ENCODE measurements at regions not wholly inside any gene's neighbourhood (a gene's known extent, or its start where the extent isn't known, plus 50 kb on each side); places are given as distances from the start of the nearest gene placed in this dataset.

DNA sequence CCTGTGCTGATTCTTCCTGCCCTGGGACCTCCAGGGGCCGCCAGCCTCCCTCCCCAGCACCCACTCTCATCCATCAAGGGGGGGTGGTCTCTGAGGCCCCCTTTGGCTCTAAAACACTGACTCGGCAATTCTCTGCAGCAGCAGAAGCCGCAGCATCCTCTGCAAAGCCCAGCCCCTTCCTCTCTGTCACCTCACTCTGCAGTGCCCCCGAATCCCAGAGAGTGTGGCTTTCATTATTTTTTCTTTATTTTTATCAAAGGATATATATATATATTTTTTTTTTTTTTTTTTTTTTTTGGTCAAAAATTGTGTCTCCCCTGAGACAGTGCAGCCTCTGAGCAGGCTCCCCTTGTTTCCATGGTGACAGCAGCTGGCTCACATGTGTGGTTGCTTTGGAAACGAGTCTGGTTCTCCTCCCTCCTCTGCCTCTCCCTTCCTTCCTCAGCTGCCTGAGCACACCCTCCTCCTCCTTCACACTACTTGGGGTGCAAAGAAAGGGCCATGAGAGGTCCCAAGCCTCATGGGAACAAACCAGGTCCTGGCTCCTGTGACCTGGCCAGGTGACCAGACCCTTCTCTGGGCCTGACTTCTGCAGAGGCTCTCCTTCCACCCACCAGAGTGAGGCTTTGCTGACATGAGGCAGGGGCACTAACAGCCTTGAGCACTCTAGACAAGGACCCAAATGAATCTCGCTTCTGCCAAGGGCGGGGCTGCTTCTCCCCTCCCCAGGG, 100.5 kb downstream of the LRRC74A start:
- DNase-seq (ENCODE audit: low read depth): no peak

DNA sequence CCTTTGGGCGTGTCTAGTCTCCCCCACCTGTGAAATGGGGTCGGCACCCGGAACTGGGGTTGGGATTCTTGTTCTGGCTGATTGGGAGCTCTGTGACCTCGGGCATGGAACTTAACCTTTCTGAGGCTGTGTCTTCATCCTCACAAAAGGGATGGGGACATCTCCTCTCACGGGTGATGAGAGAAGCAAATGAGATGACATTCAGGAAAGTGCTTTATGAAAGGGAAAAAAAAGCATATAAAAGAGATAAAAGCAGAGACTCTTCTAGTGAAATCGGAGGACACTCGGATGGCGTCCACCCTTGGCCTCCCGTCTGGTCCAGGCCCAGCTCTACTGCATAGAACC, 98.9 kb downstream of the LRRC74A start:
- DNase-seq (ENCODE audit: low read depth): no peak

DNA sequence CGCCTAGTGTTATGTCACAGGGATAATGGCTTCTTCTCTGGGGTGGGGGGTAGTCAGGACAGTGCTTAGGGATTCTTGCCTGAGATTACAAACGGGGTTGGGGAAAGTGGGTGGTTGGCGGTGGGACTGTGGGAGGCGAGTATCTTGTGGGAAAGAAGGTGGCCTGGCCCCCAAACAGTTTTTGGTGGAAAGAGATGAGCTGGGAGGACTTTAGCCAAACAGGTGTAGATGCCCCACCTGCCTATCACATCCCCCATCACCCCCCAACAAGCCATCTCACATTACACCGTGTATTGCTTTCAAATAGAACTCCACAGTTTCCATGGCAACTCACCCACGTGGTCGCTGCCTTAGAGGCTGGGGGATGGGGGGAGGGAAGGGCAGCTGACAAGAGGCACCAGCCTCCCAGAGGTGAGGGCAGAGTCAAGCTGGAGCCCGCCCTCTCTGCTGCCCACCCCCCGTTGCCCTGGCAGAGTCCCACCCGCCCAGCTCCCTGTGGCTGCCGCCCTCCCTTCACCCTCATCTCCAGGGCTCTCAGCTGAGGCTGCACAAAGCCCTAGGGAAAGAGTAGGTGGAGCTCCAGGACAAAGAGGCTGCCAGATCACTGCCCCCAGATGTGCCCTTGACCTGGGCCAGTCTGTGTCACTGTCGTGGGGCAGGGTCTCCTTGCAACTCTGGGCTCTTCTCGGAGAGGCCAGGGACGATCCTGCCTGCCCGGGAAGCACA, 98.3 kb downstream of the LRRC74A start:
- DNase-seq (ENCODE audit: low read depth): no peak

GRCh38 chr14:76923431-76924370, 97.5 kb downstream of the LRRC74A start:
- DNase-seq (ENCODE audit: low read depth): no peak

DNA sequence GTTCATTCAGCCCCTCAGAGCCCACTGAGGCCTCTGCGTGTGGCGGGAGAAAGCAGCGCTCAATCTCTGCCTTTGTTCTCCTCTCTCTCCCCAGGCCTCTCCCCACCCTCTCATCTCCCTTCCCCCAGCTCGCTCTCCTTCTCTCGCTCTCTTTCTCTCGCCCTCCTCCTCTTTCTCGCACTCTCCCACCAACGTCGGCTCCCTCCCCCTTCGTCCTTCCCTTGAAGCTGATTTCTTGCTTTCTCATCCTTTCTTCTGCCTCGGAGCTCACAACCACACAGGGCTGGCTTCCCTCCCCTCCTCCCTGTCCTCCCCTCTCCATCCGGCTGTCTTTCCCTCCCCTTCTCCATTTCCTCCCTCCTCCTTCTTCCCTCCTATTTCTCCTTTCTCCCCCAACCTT, 96.4 kb downstream of the LRRC74A start:
- DNase-seq (ENCODE audit: low read depth): no peak

- no peak for DNase-seq (ENCODE audit: low read depth)
Measured at GRCh38 chr14:76922092-76922491, 95.9 kb downstream of the LRRC74A start.

- no peak for DNase-seq (ENCODE audit: low read depth)
Measured at GRCh38 chr14:76921088-76921399, 94.8 kb downstream of the LRRC74A start.

DNA sequence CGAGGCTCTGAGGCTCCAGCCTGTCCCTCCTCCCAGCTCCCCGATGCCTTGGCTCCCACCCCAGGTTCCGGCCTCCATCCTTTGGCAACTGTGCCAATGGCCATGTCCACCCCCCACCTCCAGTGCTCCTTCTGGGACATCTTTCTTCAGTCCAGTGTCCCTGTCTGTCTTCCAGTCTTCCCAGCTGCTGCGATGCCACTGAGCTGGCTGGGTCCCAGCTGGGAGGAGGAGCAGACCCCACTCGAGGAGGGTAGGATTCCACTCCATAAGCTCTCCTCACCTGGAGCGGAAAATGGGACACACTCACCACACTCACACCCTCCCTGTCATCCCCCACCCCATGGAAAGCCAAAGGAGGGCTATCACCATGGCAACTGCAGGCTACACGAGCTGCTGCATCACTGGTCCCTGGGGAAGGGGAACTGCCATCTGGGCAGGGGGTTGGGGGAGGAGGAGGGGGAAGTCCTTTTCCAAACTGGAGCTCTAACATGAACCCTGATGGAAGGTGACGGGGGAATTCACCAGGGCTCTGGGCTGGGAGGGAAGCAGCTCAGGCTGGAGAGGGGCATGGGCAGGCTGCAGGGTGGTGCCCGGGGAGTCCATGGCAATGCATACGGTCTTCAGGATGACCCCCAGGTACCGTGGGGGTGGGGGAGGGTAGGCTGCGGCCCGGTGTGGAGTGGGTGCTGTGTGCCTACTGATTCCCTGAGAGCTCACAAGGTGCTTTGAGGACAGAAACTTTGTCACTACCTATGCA, 94.3 kb downstream of the LRRC74A start:
- no peak for DNase-seq (ENCODE audit: low read depth)

DNA sequence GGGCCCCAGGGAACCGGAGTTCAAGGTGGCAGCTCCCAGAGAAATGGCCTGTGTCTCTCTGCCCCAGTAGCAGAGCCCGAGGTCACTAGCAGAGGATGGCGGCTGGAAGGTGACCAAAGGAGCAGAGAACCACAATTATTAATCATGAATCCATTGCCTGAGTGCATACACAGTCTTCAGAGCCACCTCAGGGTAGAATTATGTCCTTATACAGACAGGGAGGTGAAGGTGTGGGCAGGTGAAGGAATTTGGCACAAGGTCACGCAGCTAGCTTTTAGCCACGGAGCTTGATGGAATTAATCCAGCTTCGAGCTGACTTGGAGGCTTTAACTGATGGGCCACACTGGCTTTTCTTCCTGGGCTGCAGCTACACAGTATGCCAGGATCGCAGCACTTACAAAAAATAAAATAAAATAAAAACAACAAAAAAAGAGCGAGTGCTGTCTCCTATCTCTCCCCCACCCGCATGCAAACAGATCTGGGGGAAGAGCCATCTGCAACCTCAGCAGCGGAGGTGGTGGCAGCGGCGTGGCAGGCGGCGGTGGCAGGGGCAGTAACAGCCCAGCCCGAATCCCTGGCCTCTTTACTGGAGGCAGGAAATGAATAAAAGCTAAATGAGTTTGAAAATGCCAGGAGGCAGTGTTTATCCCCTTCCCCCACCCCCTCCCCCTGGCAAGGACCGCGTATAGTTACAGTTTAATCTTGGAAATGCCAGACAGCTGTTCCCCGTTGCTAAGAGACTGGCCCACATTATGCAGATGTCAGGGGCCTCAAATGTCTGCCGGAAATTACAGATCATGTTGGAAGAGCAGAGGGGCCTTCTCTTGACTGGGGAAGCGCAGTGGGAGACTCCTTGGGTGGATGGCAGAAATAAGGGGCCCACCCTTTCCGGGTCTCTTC, 93.5 kb downstream of the LRRC74A start:
- DNase-seq (ENCODE audit: low read depth): no peak
